Lower leg skin (tissue), 3 donors: ENCODE measurements at regions not wholly inside any gene's neighbourhood (a gene's known extent, or its start where the extent isn't known, plus 50 kb on each side); places are given as distances from the start of the nearest gene placed in this dataset.

Experiments
- POLR2A ChIP-seq, 2 donors: fragments of 450-650 bp; IDR thresholded peaks; one replicate each; pipeline ENCODE4 v1.6.1; 2016 to 2017; ENCODE audit warnings: antibody characterized with exemption in 2 of 2, mild to moderate bottlenecking in 1 of 2, moderate library complexity in 1 of 2
- TF ChIP-seq, protein P1 (sequence below), 3 donors: fragments of 450-650 bp; IDR thresholded peaks; one replicate each; pipeline ENCODE4 v1.5.1; 2016; ENCODE audit warnings: antibody characterized with exemption in 3 of 3, mild to moderate bottlenecking in 3 of 3, moderate library complexity in 2 of 3

DNA sequence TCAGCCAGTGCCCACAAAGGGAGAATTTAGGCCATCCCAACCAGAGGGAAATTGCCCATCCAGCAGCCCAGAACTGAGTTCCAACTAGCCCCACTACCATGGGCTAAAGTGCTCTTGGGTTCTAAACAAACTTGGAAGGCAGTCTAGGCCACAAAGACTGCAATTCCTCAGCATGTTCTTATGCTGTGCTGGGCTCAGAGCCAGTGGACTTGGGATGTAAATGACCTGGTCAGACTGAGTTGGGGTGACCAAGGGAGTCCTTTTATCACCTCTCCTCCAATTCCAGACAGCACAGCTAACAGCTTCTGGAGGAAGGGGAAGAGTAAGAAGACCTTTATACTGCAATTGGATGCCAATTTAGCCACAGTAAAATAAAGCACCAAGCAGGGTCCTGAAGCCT is 607.2 kb upstream of the KCND2 start:
- TF ChIP-seq, protein P1, sequence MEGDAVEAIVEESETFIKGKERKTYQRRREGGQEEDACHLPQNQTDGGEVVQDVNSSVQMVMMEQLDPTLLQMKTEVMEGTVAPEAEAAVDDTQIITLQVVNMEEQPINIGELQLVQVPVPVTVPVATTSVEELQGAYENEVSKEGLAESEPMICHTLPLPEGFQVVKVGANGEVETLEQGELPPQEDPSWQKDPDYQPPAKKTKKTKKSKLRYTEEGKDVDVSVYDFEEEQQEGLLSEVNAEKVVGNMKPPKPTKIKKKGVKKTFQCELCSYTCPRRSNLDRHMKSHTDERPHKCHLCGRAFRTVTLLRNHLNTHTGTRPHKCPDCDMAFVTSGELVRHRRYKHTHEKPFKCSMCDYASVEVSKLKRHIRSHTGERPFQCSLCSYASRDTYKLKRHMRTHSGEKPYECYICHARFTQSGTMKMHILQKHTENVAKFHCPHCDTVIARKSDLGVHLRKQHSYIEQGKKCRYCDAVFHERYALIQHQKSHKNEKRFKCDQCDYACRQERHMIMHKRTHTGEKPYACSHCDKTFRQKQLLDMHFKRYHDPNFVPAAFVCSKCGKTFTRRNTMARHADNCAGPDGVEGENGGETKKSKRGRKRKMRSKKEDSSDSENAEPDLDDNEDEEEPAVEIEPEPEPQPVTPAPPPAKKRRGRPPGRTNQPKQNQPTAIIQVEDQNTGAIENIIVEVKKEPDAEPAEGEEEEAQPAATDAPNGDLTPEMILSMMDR (IDR thresholded peaks at IDR 0.05): no peak
- no peak for TF ChIP-seq POLR2A (IDR thresholded peaks at IDR 0.05)
